BJ (cell line): ENCODE measurements at regions not wholly inside any gene's neighbourhood (a gene's known extent, or its start where the extent isn't known, plus 50 kb on each side); places are given as distances from the start of the nearest gene placed in this dataset.

ENCODE experiments used
- CTCF ChIA-PET: fragments of 350-600 bp; formaldehyde crosslinking; extraction: SDS; loops from one replicate; lab custom pipeline; 2021; ENCODE audit warnings: antibody characterized with exemption, inconsistent platforms; lab: Yijun Ruan, JAX
- POLR2A ChIA-PET: fragments of 300-600 bp; sonication (Branson Sonifier 250); formaldehyde crosslinking; extraction: SDS; loops from one replicate; lab custom pipeline; 2021; ENCODE audit warnings: antibody characterized with exemption; lab: Charles Lee
- DNase-seq: peaks from one replicate; pipeline ENCODE4 v3.0.0-alpha.2; 2011; ENCODE audit warnings: low read depth
- H3K27me3 ChIP-seq: 2 replicates; pipeline ENCODE4 v1.6.0; 2011; ENCODE audit warnings: low read length; ENCODE audit not compliant: control insufficient read depth, insufficient read depth
- H3K36me3 ChIP-seq: 2 replicates; pipeline ENCODE4 v1.5.1; 2011; ENCODE audit warnings: low read length; ENCODE audit not compliant: control insufficient read depth, insufficient read depth
- H3K4me3 ChIP-seq: 2 replicates; pipeline ENCODE4 v1.5.1; 2011; ENCODE audit warnings: low read depth, mild to moderate bottlenecking, control low read depth, low read length
- TF ChIP-seq, protein P1 (sequence below): IDR thresholded peaks from 2 replicates; pipeline ENCODE4 v1.5.1; 2011; ENCODE audit warnings: low read depth, mild to moderate bottlenecking, control low read depth, inconsistent platforms, low read length, moderate library complexity; ENCODE audit not compliant: insufficient read depth

DNA sequence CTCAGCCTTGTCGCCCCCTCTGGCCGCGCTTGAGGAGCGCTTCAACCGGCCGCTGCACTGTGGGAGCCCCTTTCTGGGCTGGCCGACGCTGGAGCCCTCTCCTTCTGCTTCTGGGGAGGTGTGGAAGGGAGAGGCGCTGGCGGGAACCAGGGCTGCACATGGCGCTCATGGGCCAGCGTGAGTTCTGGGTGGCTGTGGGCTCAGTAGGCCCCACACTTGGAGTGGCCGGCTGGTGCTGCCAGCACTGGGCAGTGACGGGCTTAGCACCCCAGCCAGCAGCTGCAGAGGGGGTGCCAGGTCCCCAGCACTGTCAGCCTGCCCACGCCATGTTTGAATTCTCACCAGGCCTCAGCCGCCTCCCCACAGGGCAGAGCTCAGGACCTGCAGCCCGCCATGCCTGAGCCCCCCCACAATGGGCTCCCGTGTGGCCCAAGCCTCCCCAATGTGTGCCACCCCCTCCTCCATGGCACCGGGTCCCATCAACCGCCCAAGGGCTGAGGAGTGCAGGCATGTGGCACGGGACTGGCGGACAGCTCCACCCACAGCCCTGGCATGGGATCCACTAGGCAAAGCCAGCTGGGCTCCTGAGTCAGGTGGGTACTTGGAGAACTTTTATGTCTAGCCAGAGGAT lies 615.2 kb downstream of the TRIML1 start:
- Histone ChIP-seq H3K4me3 (no peak overlapping the region), H3K27me3 (no peaks in the 10 kb centered on the region), H3K36me3 (no peaks in the 10 kb centered on the region)
- CTCF ChIA-PET, result no interaction called here
- POLR2A ChIA-PET, result no interaction called here
- DNase-seq, result no peak
- TF ChIP-seq, protein P1, sequence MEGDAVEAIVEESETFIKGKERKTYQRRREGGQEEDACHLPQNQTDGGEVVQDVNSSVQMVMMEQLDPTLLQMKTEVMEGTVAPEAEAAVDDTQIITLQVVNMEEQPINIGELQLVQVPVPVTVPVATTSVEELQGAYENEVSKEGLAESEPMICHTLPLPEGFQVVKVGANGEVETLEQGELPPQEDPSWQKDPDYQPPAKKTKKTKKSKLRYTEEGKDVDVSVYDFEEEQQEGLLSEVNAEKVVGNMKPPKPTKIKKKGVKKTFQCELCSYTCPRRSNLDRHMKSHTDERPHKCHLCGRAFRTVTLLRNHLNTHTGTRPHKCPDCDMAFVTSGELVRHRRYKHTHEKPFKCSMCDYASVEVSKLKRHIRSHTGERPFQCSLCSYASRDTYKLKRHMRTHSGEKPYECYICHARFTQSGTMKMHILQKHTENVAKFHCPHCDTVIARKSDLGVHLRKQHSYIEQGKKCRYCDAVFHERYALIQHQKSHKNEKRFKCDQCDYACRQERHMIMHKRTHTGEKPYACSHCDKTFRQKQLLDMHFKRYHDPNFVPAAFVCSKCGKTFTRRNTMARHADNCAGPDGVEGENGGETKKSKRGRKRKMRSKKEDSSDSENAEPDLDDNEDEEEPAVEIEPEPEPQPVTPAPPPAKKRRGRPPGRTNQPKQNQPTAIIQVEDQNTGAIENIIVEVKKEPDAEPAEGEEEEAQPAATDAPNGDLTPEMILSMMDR, result no peak

DNA sequence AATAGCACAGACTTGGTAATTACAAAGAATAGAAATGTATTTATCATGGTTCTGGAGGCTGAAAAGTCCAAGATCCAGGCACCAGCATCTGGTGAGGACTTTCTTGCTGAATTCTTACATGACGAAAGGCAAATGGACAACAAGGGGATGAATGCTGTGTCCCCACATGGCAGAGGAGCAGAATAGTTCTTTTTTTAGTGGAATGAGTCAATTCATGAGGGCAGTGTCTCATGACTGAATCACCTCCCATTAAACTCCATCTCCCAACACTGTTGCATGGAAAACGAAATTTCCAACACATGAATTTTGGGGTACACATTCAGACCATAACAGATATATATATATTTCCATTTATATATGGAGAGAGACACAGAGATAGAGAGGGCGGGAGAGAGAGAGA lies 628.3 kb downstream of the TRIML1 start:
- TF ChIP-seq, protein P1, result no peak
- Histone ChIP-seq H3K36me3 (no peaks in the 10 kb centered on the region), H3K27me3 (no peaks in the 10 kb centered on the region), H3K4me3 (no peak overlapping the region)
- no peak for DNase-seq
- ChIA-PET POLR2A (no interaction called here), CTCF (no interaction called here)

DNA sequence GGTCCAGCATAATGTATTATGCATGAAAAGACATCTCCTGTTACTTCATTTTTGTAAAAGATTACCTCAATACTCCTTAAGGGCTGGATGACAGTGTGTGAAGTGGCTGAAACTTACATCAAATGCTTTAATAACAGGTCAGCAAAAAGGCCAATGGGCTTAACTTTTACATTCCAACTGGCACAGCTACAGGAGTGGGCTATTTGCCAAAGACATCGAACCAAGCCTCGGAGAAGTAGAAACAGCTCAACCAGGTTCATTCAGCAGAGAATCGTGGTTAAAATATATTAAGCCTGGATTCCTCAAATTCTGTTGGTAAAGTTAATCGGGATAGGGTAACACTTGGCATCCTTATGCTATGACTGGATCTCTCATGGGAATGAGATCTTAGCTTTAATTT lies 639.7 kb downstream of the TRIML1 start:
- H3K36me3 ChIP-seq, result no peaks in the 10 kb centered on the region
- H3K27me3 ChIP-seq, result no peaks in the 10 kb centered on the region
- TF ChIP-seq, protein P1, result no peak
- CTCF ChIA-PET, result no interaction called here
- no peak for DNase-seq
- no peak overlapping the region for H3K4me3 ChIP-seq
- POLR2A ChIA-PET, result no interaction called here

DNA sequence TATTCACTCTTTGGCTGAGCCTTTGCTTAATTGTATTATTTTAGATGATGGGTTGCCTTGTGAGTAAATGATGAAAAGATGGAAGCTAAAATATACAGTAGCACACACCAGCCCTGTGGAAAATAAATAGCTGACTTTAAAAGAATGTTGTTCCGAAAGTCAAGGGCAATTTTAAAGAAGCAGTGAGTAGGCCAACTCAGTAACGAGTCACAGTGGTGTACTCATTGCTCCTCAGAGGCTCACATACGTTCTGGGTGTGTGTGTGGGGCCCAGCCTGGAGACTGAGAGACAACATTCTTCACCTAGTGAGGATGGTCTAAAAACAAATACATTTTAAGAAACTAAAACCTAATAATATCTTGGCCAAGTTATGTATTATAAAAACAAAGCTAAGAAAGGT lies 640.3 kb downstream of the TRIML1 start:
- TF ChIP-seq, protein P1, result no peak
- no peak for DNase-seq
- no peaks in the 10 kb centered on the region for H3K36me3 ChIP-seq
- no peak overlapping the region for H3K4me3 ChIP-seq
- POLR2A ChIA-PET, result interaction anchor here (0.7 kb wide), 1 partner anchor 123 kb away, joined by 21 read pairs; no protein-coding TSS in a partner anchor
- no peaks in the 10 kb centered on the region for H3K27me3 ChIP-seq
- CTCF ChIA-PET, result no interaction called here

DNA sequence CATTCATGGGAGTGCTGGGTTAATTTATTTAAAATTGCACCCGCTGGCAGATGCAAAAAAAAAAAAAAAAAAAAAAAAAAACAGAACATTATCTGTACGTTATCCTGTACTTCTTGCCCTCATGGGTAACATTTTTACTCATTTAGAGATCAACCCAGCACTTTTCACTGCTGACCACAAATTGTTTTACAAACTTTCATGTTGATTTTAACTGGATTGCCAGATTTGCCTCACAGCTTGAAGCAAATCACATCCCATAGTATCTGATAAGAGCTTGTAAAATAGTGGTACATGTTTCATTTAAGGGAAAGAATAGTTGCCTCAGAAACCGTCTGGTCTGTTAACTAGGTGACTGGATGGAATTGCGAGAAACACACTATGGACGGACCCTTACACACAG lies 640.8 kb downstream of the TRIML1 start:
- no peak overlapping the region for H3K4me3 ChIP-seq
- ChIA-PET POLR2A (interaction anchor here (0.7 kb wide), 1 partner anchor 123 kb away, joined by 21 read pairs; no protein-coding TSS in a partner anchor), CTCF (interaction anchor here (0.6 kb wide), 1 partner anchor 538 kb away, joined by 3 read pairs; no protein-coding TSS in a partner anchor)
- DNase-seq, result no peak
- H3K27me3 ChIP-seq, result no peaks in the 10 kb centered on the region
- TF ChIP-seq, protein P1, result no peak
- H3K36me3 ChIP-seq, result no peaks in the 10 kb centered on the region
